Adrenal gland (tissue), 5 donors: ENCODE measurements at regions not wholly inside any gene's neighbourhood (a gene's known extent, or its start where the extent isn't known, plus 50 kb on each side); places are given as distances from the start of the nearest gene placed in this dataset.

Experiments used
- POLR2A ChIP-seq, 2 donors: fragments of 450-650 bp; IDR thresholded peaks; one replicate each; pipeline ENCODE4 v1.6.1; 2017; ENCODE audit warnings: antibody characterized with exemption in 2 of 2, mild to moderate bottlenecking in 2 of 2, moderate library complexity in 1 of 2
- TF ChIP-seq, protein P1 (sequence below), 6 experiments: fragments of 450-650 bp in 4 of 6; fragments of 200-600 bp in 2 of 6; sonication (generic) in 1 of 6; IDR thresholded peaks; 1 replicate in 5 of 6; 2 replicates in 1 of 6; pipeline versions ENCODE4 v1.5.1 to v1.8.0; 2016 to 2021; ENCODE audit warnings: antibody characterized with exemption in 6 of 6, mild to moderate bottlenecking in 2 of 6, moderate library complexity in 1 of 6
- donor health status: DM: no; HTN: no; CAD: no.

DNA sequence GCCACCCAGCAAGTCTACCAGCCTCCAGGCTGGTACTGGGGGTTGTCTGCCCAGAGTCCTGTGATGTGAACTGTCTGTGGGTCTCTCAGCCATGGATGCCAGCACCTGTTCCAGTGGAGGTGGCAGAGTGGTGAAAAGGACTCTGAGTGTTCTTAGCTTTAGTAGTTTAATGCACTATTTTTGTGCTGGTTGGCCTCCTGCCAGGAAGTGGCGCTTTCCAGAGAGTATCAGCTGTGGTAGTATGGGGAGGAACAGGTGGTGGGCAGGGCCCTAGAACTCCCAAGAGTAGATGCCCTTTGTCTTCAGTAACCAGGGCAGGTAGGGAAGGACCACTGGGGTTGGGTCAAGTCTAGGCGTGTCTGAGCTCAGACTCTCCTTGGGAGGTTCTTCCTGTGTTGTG, 356.7 kb downstream of the STK39 start:
- no peak for TF ChIP-seq POLR2A (IDR thresholded peaks at IDR 0.05)
- TF ChIP-seq, protein P1, sequence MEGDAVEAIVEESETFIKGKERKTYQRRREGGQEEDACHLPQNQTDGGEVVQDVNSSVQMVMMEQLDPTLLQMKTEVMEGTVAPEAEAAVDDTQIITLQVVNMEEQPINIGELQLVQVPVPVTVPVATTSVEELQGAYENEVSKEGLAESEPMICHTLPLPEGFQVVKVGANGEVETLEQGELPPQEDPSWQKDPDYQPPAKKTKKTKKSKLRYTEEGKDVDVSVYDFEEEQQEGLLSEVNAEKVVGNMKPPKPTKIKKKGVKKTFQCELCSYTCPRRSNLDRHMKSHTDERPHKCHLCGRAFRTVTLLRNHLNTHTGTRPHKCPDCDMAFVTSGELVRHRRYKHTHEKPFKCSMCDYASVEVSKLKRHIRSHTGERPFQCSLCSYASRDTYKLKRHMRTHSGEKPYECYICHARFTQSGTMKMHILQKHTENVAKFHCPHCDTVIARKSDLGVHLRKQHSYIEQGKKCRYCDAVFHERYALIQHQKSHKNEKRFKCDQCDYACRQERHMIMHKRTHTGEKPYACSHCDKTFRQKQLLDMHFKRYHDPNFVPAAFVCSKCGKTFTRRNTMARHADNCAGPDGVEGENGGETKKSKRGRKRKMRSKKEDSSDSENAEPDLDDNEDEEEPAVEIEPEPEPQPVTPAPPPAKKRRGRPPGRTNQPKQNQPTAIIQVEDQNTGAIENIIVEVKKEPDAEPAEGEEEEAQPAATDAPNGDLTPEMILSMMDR (IDR thresholded peaks at IDR 0.05), result no peak
